SK-N-SH (cell line): ENCODE measurements at regions not wholly inside any gene's neighbourhood (a gene's known extent, or its start where the extent isn't known, plus 50 kb on each side); places are given as distances from the start of the nearest gene placed in this dataset.

Source experiments
- CTCF ChIA-PET: fragments of 300-600, 350-600 bp; formaldehyde crosslinking; extraction: SDS; loops from one replicate; lab custom pipeline; 2021; lab: Yijun Ruan, JAX
- POLR2A ChIA-PET: fragments of 350-600 bp; sonication (Branson Sonifier 250); formaldehyde crosslinking; extraction: SDS; loops from one replicate; lab custom pipeline; 2020; ENCODE audit warnings: antibody characterized with exemption, inconsistent platforms; lab: Yijun Ruan, JAX
- DNase-seq: peaks from one replicate; pipeline ENCODE4 v3.0.0; 2012
- H2AFZ ChIP-seq: fragments of 200-600 bp; sonication (generic); 2 replicates; pipeline ENCODE4 v1.8.1; 2016; ENCODE audit warnings: antibody characterized with exemption, mild to moderate bottlenecking, low read depth
- H3F3A ChIP-seq: fragments of 200-600 bp; sonication (generic); replicated peaks from 2 replicates; pipeline ENCODE3; 2016; ENCODE audit warnings: antibody characterized with exemption, mild to moderate bottlenecking; ENCODE audit not compliant: insufficient read depth
- H3K27ac ChIP-seq, 2 experiments: fragments of 200-500 bp in 1 of 2; fragments of 200-600 bp in 1 of 2; sonication (Bioruptor generic) in 1 of 2; sonication (generic), shearing (Covaris generic) in 1 of 2; 2 replicates each; pipeline versions ENCODE4 v1.5.1 to v1.6.1; 2014 to 2016; ENCODE audit warnings: low read depth in 2 of 2, inconsistent platforms in 1 of 2, low read length in 1 of 2, mild to moderate bottlenecking in 1 of 2, mixed read lengths in 1 of 2
- H3K27me3 ChIP-seq: fragments of 200-600 bp; sonication (generic), shearing (Covaris generic); 2 replicates; pipeline ENCODE4 v1.6.1; 2016; ENCODE audit warnings: mixed run types; ENCODE audit not compliant: insufficient read depth
- H3K36me3 ChIP-seq, 2 experiments: fragments of 200-500 bp in 1 of 2; fragments of 200-600 bp in 1 of 2; sonication (Bioruptor generic) in 1 of 2; sonication (generic) in 1 of 2; replicated peaks in 1 of 2; 2 replicates each; pipeline versions ENCODE3 to v1.5.1; 2014 to 2016; ENCODE audit warnings: low read length in 1 of 2, mild to moderate bottlenecking in 1 of 2; ENCODE audit not compliant: insufficient read depth in 2 of 2, control insufficient read depth in 1 of 2
- H3K4me1 ChIP-seq, 2 experiments: fragments of 200-500 bp in 1 of 2; fragments of 200-600 bp in 1 of 2; sonication (Bioruptor generic) in 1 of 2; sonication (generic), shearing (Covaris generic) in 1 of 2; 2 replicates each; pipeline versions ENCODE4 v1.5.1 to v1.6.1; 2014 to 2016; ENCODE audit warnings: low read depth in 1 of 2, low read length in 1 of 2, mixed run types in 1 of 2; ENCODE audit not compliant: insufficient read depth in 2 of 2, control insufficient read depth in 1 of 2
- H3K4me2 ChIP-seq: fragments of 200-600 bp; sonication (generic), shearing (Covaris generic); 2 replicates; pipeline ENCODE4 v1.6.1; 2017; ENCODE audit warnings: mixed run types
- H3K4me3 ChIP-seq, 2 experiments: fragments of 200-500 bp in 1 of 2; fragments of 200-600 bp in 1 of 2; sonication (Bioruptor generic) in 1 of 2; sonication (generic), shearing (Covaris generic) in 1 of 2; 2 replicates each; pipeline versions ENCODE4 v1.5.1 to v1.8.1; 2014 to 2016; ENCODE audit warnings: low read depth in 2 of 2, inconsistent platforms in 1 of 2, low read length in 1 of 2, mild to moderate bottlenecking in 1 of 2, mixed read lengths in 1 of 2, moderate library complexity in 1 of 2
- H3K79me2 ChIP-seq: fragments of 200-600 bp; sonication (generic); 2 replicates; pipeline ENCODE4 v1.8.1; 2017; ENCODE audit warnings: mild to moderate bottlenecking; ENCODE audit not compliant: insufficient read depth
- H3K9ac ChIP-seq: fragments of 200-600 bp; sonication (generic); 2 replicates; pipeline ENCODE4 v1.6.1; 2017; ENCODE audit warnings: mixed run types
- H3K9me2 ChIP-seq: fragments of 200-600 bp; sonication (generic); 2 replicates; pipeline ENCODE4 v1.6.1; 2017; ENCODE audit warnings: mixed run types
- H3K9me3 ChIP-seq: fragments of 200-600 bp; sonication (generic); 2 replicates; pipeline ENCODE4 v1.6.1; 2017; ENCODE audit warnings: mixed run types, mild to moderate bottlenecking, moderate library complexity
- H4K20me1 ChIP-seq: fragments of 200-600 bp; sonication (generic); 2 replicates; pipeline ENCODE4 v1.6.1; 2017; ENCODE audit warnings: mild to moderate bottlenecking, mixed run types; ENCODE audit not compliant: insufficient read depth
- CHD2 ChIP-seq: fragments of 150-350 bp; IDR thresholded peaks from 2 replicates; pipeline ENCODE4 v1.6.1; 2018; ENCODE audit warnings: low read length; ENCODE audit not compliant: partially characterized antibody
- FOSL2 ChIP-seq: IDR thresholded peaks from 2 replicates; pipeline ENCODE4 v1.4.0; 2012; ENCODE audit warnings: low read depth, mild to moderate bottlenecking, moderate library complexity, borderline replicate concordance
- FOXM1 ChIP-seq: IDR thresholded peaks from 2 replicates; pipeline ENCODE4 v1.4.0; 2012; ENCODE audit warnings: low read depth, mild to moderate bottlenecking
- GABPA ChIP-seq: IDR thresholded peaks from 2 replicates; pipeline ENCODE4 v1.4.0; 2012; ENCODE audit warnings: low read depth, mild to moderate bottlenecking
- JUND ChIP-seq: IDR thresholded peaks from 2 replicates; pipeline ENCODE4 v1.4.0; 2012
- MEF2A ChIP-seq: IDR thresholded peaks from 2 replicates; pipeline ENCODE4 v1.4.0; 2012; ENCODE audit warnings: low read depth, borderline replicate concordance
- MXI1 ChIP-seq: IDR thresholded peaks from 2 replicates; pipeline ENCODE4 v1.6.1; 2012; ENCODE audit warnings: mild to moderate bottlenecking, low read depth, low read length, improper control_type of control experiment
- RAD21 ChIP-seq: IDR thresholded peaks from 2 replicates; pipeline ENCODE4 v1.6.1; 2012; ENCODE audit warnings: mild to moderate bottlenecking, low read length
- RFX5 ChIP-seq: IDR thresholded peaks from 2 replicates; pipeline ENCODE4 v1.6.1; 2012; ENCODE audit warnings: mild to moderate bottlenecking, improper control_type of control experiment, low read length
- SMC3 ChIP-seq: IDR thresholded peaks from 2 replicates; pipeline ENCODE4 v1.6.1; 2012; ENCODE audit warnings: low read depth, low read length, improper control_type of control experiment
- TAF1 ChIP-seq: IDR thresholded peaks from 2 replicates; pipeline ENCODE4 v1.6.1; 2012; ENCODE audit warnings: low read depth, mild to moderate bottlenecking, low read length, moderate library complexity, borderline replicate concordance
- TEAD4 ChIP-seq: IDR thresholded peaks from 2 replicates; pipeline ENCODE4 v1.4.0; 2012; ENCODE audit warnings: mild to moderate bottlenecking, borderline replicate concordance; ENCODE audit not compliant: insufficient read depth
- USF1 ChIP-seq: IDR thresholded peaks from 2 replicates; pipeline ENCODE4 v1.4.0; 2012; ENCODE audit warnings: low read depth, borderline replicate concordance
- ZBTB33 ChIP-seq: IDR thresholded peaks from 2 replicates; pipeline ENCODE4 v1.4.0; 2012; ENCODE audit warnings: low read depth, borderline replicate concordance
- WGBS: methylation state at CpG from one replicate; pipeline ENCODE4 v1.1.6; 2017; ENCODE audit warnings: low lambda C conversion rate; 5-methylcytosine and 5-hydroxymethylcytosine counted together
- TF ChIP-seq, protein P1 (sequence below): fragments of 200-600 bp; sonication (generic); IDR thresholded peaks from 2 replicates; pipeline ENCODE4 v1.6.1; 2017; ENCODE audit warnings: antibody characterized with exemption, mild to moderate bottlenecking, moderate library complexity

DNA sequence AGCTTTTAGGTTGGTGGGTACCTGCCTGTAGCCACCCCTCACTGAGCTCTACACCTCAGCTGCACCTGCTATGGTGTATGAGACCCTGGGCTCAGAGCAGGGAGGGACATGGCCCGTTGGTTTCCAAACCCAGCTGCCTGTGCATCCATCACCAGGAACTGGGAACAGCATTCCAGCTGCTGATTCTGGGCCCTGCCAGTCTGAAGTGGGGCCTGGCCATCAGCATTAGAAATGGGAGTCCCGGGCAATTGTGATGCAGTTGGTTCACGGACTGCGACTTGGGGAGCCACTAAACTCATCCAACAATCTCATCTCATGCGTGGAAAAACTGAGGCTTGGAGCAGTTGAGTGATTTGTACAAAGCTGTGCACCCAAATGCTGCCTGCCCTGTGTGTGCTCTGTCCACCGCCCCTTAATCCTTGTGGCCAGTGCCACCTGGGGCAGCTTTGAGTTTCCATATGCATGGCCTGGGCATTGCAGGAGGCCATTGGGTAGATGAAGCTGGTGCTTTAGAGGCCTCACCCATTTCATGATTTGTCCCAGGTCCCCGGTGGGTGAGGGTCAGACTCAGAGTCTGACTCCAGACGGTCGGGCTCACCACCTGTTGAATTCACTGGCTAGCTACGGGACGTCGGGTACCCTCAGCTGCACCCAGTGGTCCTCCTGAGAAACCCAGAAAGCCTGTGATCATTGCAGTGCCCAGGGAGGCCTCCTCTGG, 109.0 kb upstream of the SHH start:
- DNase-seq: no peak
- Histone ChIP-seq H3K4me3 (no peak overlapping the region), H3K9me3 (no peaks in the 10 kb centered on the region), H3K9ac (no peak overlapping the region), H3F3A (no peaks in the 10 kb centered on the region), H4K20me1 (no peaks in the 10 kb centered on the region), H3K27me3 (peaks cover 61% of the 10 kb centered on the region; the same call in 1 of the 2 replicates), H3K36me3 (no peaks in the 10 kb centered on the region), H3K4me1 (peaks cover 0 to 5% of the 10 kb centered on the region in 2 experiments; a peak in 1 of 4 replicates), H3K79me2 (no peaks in the 10 kb centered on the region), H3K9me2 (no peaks in the 10 kb centered on the region), H3K4me2 (no peak overlapping the region), H2AFZ (no peak overlapping the region), H3K27ac (no peak overlapping the region)
- 50% methylated on average over 11 of the region's 12 CpGs for WGBS
- TF ChIP-seq FOXM1: no peak
- no peak for TF ChIP-seq USF1
- no peak for TF ChIP-seq RFX5
- TF ChIP-seq, protein P1, sequence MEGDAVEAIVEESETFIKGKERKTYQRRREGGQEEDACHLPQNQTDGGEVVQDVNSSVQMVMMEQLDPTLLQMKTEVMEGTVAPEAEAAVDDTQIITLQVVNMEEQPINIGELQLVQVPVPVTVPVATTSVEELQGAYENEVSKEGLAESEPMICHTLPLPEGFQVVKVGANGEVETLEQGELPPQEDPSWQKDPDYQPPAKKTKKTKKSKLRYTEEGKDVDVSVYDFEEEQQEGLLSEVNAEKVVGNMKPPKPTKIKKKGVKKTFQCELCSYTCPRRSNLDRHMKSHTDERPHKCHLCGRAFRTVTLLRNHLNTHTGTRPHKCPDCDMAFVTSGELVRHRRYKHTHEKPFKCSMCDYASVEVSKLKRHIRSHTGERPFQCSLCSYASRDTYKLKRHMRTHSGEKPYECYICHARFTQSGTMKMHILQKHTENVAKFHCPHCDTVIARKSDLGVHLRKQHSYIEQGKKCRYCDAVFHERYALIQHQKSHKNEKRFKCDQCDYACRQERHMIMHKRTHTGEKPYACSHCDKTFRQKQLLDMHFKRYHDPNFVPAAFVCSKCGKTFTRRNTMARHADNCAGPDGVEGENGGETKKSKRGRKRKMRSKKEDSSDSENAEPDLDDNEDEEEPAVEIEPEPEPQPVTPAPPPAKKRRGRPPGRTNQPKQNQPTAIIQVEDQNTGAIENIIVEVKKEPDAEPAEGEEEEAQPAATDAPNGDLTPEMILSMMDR: no peak
- no peak for TF ChIP-seq SMC3
- no peak for TF ChIP-seq TAF1
- no peak for TF ChIP-seq JUND
- no peak for TF ChIP-seq CHD2
- TF ChIP-seq ZBTB33: no peak
- TF ChIP-seq TEAD4: no peak
- no peak for TF ChIP-seq RAD21
- TF ChIP-seq GABPA: no peak
- no peak for TF ChIP-seq MEF2A
- no peak for TF ChIP-seq FOSL2
- no peak for TF ChIP-seq MXI1
- CTCF ChIA-PET: no interaction called here
- POLR2A ChIA-PET: no interaction called here
